GM18868 (cell line): ENCODE measurements at regions not wholly inside any gene's neighbourhood (a gene's known extent, or its start where the extent isn't known, plus 50 kb on each side); places are given as distances from the start of the nearest gene placed in this dataset.

Source experiments
- ATAC-seq: cut with Tn5 transposase; IDR thresholded peaks from one replicate; pipeline ENCODE4 v1.9.1; 2021; ENCODE audit warnings: mild to moderate bottlenecking, moderate library complexity; ENCODE audit not compliant: unreplicated experiment

GRCh38 chr13:90070362-90070761 lies 1277.1 kb upstream of the MIR17HG start:
- ATAC-seq = no peak

- no peak for ATAC-seq
Observed at GRCh38 chr13:90070837-90071525, 1276.5 kb upstream of the MIR17HG start.

DNA sequence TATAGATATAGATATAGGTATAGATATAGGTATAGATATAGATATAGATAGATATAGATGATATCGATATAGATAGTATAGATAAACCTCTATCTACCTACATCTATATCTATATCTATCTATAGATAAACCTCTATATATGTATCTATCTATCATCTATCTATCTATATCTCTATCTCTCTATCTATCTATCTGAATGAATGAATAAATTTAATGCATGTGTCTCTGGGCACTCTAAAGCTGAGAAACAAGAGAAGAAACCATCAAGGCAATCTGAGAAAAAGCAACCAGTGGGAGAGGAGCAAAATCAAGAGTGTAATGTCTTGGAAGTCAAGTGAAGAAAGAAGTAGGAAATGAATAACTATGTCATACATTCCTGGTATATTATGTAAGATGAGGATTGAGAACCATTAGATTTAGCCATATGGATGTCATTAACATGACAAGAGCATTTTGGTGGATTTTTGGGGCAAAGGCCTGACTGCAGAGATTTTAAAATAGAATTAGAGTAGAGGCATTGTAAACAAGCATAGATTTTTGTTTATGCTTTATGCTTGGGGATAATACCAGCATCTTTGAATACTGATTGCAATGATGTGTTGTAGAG lies 1262.7 kb upstream of the MIR17HG start:
- no peak for ATAC-seq

- no peak for ATAC-seq
Observed at GRCh38 chr13:90089051-90089450, 1258.4 kb upstream of the MIR17HG start.

DNA sequence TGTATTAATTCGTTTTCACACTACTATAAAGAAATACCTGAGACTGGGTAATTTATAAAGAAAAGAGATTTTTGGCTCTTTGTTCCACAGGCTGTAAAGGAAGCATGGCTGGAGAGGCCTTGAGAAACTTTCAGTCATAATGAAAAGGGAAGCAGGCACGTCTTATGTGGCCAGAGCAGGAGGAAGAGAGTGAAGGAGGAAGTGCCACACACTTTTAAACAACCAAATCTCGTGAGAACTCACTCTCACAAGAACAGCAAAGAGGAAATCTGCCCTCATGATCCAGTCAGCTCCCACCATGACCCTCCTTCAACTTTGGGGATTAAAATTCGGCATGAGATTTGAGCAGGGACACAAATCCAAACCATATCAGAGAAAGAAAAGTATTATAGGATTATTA lies 1255.9 kb upstream of the MIR17HG start:
- no peak for ATAC-seq

DNA sequence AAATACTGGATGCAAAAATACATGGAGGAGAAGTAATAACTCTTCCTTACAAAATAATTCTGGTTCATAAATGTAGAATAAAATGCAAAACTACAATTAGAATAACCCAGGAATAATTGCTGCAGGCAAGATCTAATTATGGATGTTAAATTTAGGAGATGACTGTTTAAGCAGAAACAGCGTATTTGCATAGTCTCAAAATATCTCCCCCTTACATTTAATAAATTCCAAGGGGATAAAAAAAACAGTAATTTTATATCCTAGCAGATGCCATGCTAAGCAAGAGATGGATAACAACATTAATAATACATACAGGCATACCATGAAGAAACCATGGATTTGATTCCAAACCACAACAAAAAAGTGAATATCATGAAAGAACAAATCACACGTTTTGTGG lies 1253.1 kb upstream of the MIR17HG start:
- ATAC-seq = no peak

- ATAC-seq = no peak
Observed at GRCh38 chr13:90098577-90098976, 1248.9 kb upstream of the MIR17HG start.

GRCh38 chr13:90099847-90100246 lies 1247.6 kb upstream of the MIR17HG start:
- ATAC-seq = no peak

DNA sequence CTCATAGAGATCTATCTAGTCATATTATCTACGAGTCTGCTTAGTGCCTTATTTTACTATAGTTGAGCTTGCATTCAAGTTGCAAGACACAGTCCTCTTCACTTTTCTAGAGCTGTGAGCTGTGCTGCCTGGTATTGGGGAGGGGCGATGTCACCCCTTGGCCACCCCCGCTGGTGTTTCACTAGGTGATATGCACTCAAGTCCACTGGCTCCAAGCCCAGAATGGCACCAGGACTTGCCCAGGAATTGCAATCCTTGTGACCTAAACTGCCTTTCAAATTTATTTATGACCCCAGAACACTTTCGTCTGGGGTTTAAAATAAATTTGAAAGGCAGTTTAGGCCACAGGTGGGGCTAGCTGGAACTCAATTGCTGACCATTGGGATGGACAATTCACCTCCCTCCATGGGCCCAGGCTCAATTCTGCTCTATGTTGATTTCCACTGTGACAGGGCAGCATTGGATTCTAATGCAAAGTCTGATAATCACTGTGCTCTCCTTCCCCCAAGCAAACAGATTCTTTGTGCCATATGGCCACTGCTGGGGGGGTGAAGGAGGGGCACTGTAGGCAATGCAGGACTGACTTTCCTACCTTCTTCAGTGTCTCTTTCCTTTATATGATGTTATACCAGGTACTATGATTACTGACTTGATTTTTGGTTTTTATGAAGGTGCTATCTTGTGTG lies 1244.2 kb upstream of the MIR17HG start:
- no peak for ATAC-seq

GRCh38 chr13:90104764-90105163 lies 1242.7 kb upstream of the MIR17HG start:
- no peak for ATAC-seq

DNA sequence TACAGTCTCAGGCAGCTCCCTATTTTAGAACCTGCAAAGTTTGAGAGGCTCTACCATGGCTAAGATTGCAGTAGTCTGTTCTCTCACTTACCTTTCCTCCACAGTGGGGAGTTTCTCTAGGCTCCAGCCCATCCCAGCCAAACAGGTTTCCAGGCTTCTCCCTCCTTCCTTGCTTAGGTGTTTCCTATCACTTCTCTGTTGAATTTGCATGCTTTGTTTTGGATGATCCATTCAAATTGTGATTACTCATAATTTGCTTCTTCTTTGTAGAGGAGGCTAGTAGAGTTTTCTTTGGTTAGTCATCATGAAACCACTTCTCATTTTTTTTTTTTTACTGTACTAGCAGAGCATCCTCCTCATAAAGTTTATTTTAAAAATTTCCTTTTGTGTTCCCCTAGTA lies 1242.2 kb upstream of the MIR17HG start:
- ATAC-seq = peak; percentile 75

GRCh38 chr13:90105849-90106496 lies 1241.5 kb upstream of the MIR17HG start:
- peak; percentile 24 for ATAC-seq

DNA sequence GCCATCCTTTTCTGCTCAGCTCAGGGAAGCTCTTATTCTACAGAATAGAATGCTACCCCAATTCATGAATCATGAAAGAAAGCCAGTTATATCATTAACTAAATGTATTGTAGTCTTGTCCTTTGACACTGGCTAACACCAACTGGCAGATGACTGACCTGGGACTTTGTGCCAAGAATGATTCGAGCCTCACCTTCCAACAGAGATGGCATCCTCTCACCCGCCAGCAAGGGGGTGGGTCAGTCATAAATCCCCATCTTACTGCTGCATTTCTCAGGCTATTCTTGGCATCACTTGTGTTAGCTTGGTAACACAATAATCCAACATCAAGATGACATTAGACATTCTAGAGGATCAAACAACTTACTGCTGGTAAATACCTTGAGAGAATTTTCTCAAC lies 1239.8 kb upstream of the MIR17HG start:
- no peak for ATAC-seq

DNA sequence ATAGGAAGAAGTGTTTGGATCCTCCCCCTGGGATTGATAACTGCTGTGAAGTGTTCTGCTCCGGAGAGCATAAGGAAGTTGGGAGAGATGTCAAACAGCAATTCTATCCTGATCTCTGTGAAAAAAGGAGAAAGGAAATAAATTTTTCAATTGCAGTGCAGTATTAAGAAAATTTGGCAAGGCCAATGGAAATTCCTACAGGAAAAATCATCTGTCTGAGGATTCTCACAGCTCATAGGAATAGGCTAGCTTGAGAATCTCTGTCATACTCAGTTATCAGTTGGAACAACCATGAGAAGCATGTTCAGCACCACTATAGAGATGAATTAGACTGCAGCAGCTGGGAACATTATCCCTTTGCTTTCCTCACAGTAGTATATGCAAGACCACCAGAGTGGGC lies 1238.9 kb upstream of the MIR17HG start:
- no peak for ATAC-seq

- ATAC-seq = no peak
Observed at GRCh38 chr13:90116121-90116520, 1231.4 kb upstream of the MIR17HG start.

GRCh38 chr13:90118467-90119071 lies 1228.9 kb upstream of the MIR17HG start:
- no peak for ATAC-seq

- no peak for ATAC-seq
Observed at GRCh38 chr13:90120026-90120425, 1227.5 kb upstream of the MIR17HG start.

DNA sequence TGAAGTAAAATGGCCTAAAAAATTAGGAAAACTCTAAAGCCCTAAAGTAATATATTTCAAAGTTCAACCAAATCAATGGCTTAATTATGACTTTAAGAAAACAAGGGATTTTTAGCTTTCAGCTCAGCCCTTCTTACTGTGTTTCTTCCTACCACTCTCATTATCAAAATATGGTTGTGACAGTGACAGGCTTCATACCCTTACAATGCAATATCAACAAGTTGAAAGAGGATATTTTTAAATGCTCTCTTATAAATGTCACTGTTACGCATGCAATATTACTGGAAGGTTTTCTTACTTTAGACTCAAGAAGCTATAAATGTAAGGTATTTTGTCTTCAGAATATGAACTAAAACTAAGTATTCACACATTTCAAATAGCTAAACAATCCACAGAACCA lies 1225.7 kb upstream of the MIR17HG start:
- no peak for ATAC-seq

- no peak for ATAC-seq
Observed at GRCh38 chr13:90122531-90122930, 1225.0 kb upstream of the MIR17HG start.

DNA sequence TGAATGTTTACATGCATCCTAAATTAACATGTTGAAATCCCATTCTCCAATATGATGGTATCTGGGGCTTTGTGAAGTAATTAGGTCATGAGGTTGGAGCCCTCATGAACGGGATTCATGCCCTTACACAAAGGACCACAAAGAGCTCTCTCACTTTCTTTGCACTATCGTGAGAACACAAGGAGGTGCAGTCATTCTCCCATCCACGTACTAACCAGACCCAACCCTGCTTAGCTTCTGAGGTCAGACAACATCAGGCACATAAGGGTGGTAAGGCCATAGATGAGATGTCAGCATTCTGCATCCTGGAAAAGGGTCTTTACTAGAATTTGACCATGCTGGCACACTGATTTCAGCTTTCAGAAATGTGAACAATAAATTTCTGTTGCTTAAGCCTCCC lies 1211.9 kb upstream of the MIR17HG start:
- ATAC-seq = no peak

- ATAC-seq = no peak
Observed at GRCh38 chr13:90142251-90142650, 1205.2 kb upstream of the MIR17HG start.
